ENCODE measurements at regions not wholly inside any gene's neighbourhood (a gene's known extent, or its start where the extent isn't known, plus 50 kb on each side); places are given as distances from the start of the nearest gene placed in this dataset.

DNA sequence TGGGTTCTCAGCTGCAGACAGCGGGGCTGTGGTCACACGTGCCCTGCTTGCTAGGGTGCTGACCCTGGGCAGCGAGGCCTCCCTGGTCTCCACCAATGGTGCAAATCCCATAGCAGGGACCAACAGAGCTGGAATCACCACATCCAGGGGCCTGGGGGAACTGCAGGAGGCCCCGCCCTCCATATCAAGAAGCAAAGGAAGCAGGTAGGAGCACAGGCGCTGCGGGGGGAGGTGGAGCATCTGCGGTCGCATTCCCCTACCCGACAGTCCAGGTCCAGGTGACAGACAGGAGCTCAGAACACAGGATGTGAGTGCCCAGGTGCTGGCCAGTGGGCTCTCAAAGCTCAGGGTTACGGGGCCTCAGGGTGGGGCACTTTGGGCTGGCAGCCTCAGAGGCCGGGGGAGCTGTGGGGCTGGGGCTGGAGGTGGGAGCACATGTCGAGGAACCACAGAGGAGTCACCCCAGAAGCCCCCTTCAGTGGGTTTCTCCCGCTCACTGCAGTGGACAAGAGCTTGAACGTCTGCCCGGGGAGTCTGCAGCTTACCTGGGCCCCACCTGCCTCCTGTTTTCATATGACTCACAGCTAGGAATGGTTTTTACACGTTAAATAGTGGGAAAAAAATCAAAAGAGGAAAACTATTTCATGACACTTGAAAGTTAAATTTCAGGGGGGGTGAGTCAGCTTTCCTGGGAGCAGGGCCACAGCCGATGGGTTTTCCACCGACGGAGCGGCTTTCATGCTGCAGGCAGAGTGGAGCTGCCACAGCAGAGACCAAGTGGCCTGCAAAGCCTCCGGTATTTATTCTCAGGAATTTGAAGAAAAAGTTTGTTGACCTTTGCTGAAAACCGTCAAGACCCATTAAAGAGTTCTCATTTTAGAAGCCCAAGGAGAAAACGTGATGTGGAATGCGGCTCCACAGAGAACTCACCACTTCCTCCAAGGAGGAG is 148.7 kb upstream of the PPP2R2D start:
- TF ChIP-seq, protein P1, sequence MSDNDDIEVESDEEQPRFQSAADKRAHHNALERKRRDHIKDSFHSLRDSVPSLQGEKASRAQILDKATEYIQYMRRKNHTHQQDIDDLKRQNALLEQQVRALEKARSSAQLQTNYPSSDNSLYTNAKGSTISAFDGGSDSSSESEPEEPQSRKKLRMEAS (IDR thresholded peaks at IDR 0.05; ENCODE audit: insufficient read depth, insufficient read length) = no peak
- TF ChIP-seq CTCF (IDR thresholded peaks at IDR 0.05; ENCODE audit: extremely low read depth in 1 of 2, insufficient read depth in 1 of 2, low read depth in 1 of 2, low read length in 2 of 2) = no peak
